SW480 (cell line): ENCODE measurements at regions not wholly inside any gene's neighbourhood (a gene's known extent, or its start where the extent isn't known, plus 50 kb on each side); places are given as distances from the start of the nearest gene placed in this dataset.

Experiments
- DNase-seq: peaks from one replicate; pipeline ENCODE4 v3.0.0-alpha.2; 2016; ENCODE audit warnings: low spot score

GRCh38 chr12:16972923-16973770 lies 367.2 kb upstream of the LMO3 start:
- DNase-seq, result no peak

DNA sequence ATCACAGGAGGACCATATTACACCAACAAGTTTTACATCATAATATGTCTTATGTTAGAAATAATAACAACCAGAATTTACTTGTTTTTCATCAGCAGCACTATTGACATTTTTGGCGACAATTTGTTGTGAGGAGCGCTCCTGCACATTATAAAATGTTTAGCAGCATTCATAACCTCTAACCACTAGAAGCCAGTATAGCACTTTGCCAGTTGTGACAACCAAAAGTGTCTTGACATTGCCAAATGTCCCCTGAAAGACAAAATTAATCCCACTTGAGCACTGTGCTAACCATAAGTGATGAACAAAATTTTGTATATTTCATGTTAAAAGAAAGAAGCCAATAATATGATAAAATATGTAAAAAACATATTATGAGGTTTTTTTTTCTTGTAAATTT lies 356.9 kb upstream of the LMO3 start:
- DNase-seq, result no peak

- DNase-seq, result no peak
Observed at GRCh38 chr12:16955083-16955657, 349.2 kb upstream of the LMO3 start.

- DNase-seq, result no peak
Observed at GRCh38 chr12:16949871-16950667, 344.1 kb upstream of the LMO3 start.

- no peak for DNase-seq
Observed at GRCh38 chr12:16949371-16949770, 343.4 kb upstream of the LMO3 start.

- no peak for DNase-seq
Observed at GRCh38 chr12:16946704-16947103, 340.7 kb upstream of the LMO3 start.

DNA sequence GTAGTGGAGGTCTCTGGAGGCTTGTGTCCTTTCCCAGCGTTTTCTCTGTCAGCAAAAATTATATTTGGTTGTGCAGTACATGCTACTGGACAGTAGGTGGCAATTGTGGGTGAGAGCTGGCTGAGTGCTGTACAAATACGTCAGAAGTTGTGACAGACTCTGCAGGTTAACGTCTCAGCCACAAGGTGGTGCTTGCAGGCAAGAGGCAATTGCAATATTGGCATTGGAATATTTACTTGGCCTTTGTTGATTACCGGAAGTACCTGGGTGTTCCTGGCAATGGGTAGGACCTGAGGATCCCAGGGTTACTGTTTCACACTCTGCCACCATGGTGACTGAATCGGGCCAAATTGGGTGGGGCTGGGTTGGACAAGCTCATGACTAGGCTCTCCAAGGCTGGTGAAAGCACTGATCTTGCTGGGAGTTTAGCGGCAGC lies 333.9 kb upstream of the LMO3 start:
- DNase-seq, result peak; percentile 74

DNA sequence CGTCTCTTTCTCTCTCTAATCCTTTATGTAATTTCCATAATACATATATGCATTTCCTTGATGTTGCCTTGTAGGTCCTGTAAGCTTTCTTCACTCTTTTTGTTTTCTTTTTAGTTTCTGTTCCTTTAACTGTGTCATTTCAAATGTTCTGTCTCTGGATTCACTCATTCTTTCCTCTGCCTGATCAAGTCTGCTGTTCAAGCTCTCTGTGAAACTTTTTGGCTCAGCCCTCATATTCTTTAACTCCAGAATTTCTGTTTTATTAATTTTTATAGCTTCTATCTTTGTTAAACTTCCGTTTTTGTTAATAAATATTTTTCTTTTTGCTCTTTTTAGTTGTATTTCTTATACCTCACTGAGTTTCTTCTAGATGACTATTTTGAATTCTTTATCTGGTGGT lies 321.3 kb upstream of the LMO3 start:
- no peak for DNase-seq

DNA sequence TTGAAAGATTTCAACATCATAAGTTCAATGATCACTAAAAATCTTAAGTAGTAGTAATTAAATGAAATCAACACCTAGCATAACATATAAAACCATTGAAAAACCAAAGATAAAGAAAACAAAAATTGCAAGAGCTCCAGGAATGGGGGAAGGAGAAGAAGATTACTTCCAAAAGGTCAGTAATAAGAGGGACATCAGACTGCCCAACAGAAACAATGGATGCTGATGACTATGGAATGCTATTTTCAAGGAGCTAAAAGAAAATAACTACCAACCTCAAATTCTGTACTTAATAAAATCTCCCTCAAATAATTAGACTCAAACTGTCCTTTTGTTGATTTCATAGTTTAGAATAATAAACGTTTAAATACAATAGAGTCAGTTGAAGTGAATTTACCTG lies 314.5 kb upstream of the LMO3 start:
- DNase-seq, result no peak

- no peak for DNase-seq
Observed at GRCh38 chr12:16919551-16919950, 313.6 kb upstream of the LMO3 start.

- no peak for DNase-seq
Observed at GRCh38 chr12:16914853-16915252, 308.9 kb upstream of the LMO3 start.

- no peak for DNase-seq
Observed at GRCh38 chr12:16913832-16914490, 308.0 kb upstream of the LMO3 start.

DNA sequence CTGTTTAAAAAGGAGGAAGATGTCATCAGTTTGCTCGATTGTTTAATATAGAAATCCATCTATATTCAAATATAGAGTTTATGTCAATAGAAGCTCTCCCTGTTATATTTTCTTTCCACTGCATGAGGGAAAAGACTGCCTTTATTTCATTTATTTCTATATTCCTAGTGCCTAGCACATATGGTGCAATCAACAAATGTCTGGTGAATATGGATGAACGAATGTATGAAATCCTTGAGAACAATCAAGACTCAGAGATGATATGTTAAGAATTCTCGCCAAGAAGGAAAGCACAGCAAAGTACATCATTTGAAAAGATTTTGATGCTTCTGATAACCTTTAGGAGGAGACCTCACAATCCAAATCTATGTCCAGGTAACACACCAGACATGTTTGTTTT lies 296.0 kb upstream of the LMO3 start:
- no peak for DNase-seq

- DNase-seq, result no peak
Observed at GRCh38 chr12:16893426-16893825, 287.5 kb upstream of the LMO3 start.

- DNase-seq, result no peak
Observed at GRCh38 chr12:16891673-16892072, 285.7 kb upstream of the LMO3 start.

GRCh38 chr12:16884819-16885218 lies 278.9 kb upstream of the LMO3 start:
- DNase-seq, result no peak

DNA sequence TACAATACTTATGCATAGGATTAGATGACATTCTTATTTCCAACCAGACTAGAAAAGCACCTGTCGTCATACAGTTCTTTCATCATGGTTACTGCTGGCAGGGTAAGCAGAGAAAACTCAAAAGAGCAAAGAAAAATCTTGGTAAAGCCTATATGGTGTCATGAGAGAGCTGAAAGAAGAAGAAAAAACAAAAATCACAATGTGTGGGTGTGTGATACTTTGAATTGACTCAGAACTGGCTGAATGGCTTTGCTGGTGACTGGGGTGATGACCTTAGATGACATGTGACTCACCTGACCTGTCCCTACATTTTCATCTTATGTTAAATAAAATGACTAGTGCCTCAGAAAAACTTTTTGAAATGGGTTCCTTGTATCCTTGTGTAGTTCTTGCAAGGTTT lies 278.1 kb upstream of the LMO3 start:
- no peak for DNase-seq

DNA sequence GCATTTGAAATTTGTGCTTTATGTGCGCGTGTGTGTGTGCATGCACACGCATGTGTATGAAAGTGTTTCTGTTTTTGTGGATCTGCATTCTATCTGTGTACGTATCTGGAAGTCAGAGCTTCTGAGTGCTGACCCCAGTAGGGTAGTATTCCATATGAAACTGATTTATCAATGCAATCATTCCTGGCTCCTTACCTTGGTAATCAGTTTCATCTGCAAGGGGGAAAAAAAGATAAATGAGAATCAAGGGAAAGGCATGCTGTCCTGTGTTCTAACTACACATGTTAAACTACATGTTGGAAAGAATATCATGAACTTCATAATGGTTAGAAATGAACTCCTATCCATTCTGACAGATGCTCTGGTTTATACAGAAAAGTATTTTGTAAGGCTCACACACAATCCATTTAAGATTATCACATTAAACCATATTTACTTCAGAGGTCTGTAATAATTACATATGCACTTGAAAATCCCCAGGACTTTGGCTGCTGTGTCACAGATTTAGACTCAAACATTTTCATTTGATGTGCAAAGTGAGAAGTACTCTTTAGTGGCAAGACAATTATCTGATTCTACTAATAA lies 276.1 kb upstream of the LMO3 start:
- no peak for DNase-seq

DNA sequence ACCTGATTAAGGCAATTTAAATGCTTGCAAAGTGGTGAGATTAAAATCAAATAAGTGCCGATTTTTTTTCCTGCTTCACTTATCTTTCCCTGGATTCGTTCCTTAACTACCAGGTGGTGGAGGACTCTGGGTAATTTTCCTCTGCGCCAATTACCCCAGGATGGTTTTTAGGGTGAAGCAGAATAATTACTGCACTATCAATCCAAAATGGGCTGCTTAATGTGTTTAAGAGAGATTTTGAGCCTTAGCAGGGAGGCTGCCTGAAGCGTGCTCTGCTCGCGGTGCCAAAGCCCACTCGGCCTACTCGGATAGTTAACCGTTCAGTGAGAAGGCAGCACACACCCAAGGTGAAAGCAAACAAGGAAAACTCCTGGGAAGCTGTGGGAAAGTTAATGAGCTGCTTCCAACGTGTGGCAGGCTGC lies 274.9 kb upstream of the LMO3 start:
- no peak for DNase-seq

GRCh38 chr12:16870845-16871244 lies 264.9 kb upstream of the LMO3 start:
- no peak for DNase-seq

GRCh38 chr12:16863742-16864141 lies 257.8 kb upstream of the LMO3 start:
- no peak for DNase-seq

- no peak for DNase-seq
Observed at GRCh38 chr12:16857456-16857923, 251.5 kb upstream of the LMO3 start.
